ENCODE measurements at regions not wholly inside any gene's neighbourhood (a gene's known extent, or its start where the extent isn't known, plus 50 kb on each side); places are given as distances from the start of the nearest gene placed in this dataset.

- TF ChIP-seq ZNF2 (tag by site-specific recombination; IDR thresholded peaks at IDR 0.05): no peak
- TF ChIP-seq ZNF837 (tag by site-specific recombination; IDR thresholded peaks at IDR 0.05): no peak
- no peak for TF ChIP-seq ZNF324 (tag by site-specific recombination; IDR thresholded peaks at IDR 0.05)
- TF ChIP-seq, protein P1, sequence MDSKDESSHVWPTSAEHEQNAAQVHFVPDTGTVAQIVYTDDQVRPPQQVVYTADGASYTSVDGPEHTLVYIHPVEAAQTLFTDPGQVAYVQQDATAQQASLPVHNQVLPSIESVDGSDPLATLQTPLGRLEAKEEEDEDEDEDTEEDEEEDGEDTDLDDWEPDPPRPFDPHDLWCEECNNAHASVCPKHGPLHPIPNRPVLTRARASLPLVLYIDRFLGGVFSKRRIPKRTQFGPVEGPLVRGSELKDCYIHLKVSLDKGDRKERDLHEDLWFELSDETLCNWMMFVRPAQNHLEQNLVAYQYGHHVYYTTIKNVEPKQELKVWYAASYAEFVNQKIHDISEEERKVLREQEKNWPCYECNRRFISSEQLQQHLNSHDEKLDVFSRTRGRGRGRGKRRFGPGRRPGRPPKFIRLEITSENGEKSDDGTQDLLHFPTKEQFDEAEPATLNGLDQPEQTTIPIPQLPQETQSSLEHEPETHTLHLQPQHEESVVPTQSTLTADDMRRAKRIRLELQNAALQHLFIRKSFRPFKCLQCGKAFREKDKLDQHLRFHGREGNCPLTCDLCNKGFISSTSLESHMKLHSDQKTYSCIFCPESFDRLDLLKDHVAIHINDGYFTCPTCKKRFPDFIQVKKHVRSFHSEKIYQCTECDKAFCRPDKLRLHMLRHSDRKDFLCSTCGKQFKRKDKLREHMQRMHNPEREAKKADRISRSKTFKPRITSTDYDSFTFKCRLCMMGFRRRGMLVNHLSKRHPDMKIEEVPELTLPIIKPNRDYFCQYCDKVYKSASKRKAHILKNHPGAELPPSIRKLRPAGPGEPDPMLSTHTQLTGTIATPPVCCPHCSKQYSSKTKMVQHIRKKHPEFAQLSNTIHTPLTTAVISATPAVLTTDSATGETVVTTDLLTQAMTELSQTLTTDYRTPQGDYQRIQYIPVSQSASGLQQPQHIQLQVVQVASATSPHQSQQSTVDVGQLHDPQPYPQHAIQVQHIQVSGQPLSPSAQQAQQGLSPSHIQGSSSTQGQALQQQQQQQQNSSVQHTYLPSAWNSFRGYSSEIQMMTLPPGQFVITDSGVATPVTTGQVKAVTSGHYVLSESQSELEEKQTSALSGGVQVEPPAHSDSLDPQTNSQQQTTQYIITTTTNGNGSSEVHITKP (tag by site-specific recombination; IDR thresholded peaks at IDR 0.05): no peak
- no peak for TF ChIP-seq ZSCAN30 (tag by site-specific recombination; IDR thresholded peaks at IDR 0.05)
Measured at GRCh38 chr2:16477648-16478047, 188.0 kb downstream of the CYRIA start (continued).

GRCh38 chr2:16476866-16477265 is 188.8 kb downstream of the CYRIA start:
- H3K4me1 ChIP-seq (ENCODE audit: control insufficient read depth, insufficient read depth, low read length): no peaks in the 10 kb centered on the region
- TF ChIP-seq ZNF274 (IDR thresholded peaks at IDR 0.05; ENCODE audit: low read length): no peak
- TF ChIP-seq ZNF274 (tag by site-specific recombination; IDR thresholded peaks at IDR 0.05; ENCODE audit: borderline replicate concordance): no peak
- TF ChIP-seq ZXDB (tag by site-specific recombination; IDR thresholded peaks at IDR 0.05): no peak
- TF ChIP-seq OSR2 (tag by site-specific recombination; IDR thresholded peaks at IDR 0.05): no peak
- no peak for TF ChIP-seq ZNF747 (tag by site-specific recombination; IDR thresholded peaks at IDR 0.05)
- no peak for TF ChIP-seq PBX3 (CRISPR knock-in tag; IDR thresholded peaks at IDR 0.05)
- no peak for TF ChIP-seq ZFP41 (tag by site-specific recombination; IDR thresholded peaks at IDR 0.05; ENCODE audit: borderline replicate concordance)
- TF ChIP-seq GLIS2 (tag by site-specific recombination; IDR thresholded peaks at IDR 0.05): no peak
- TF ChIP-seq ZBTB48 (tag by site-specific recombination; IDR thresholded peaks at IDR 0.05): no peak
- TF ChIP-seq ZNF169 (tag by site-specific recombination; IDR thresholded peaks at IDR 0.05): no peak
- no peak for TF ChIP-seq ZNF10 (tag by site-specific recombination; IDR thresholded peaks at IDR 0.05)
- TF ChIP-seq ZFP69B (tag by site-specific recombination; IDR thresholded peaks at IDR 0.05): no peak
- no peak for TF ChIP-seq ZBTB21 (tag by site-specific recombination; IDR thresholded peaks at IDR 0.05)
- no peak for TF ChIP-seq ZNF624 (tag by site-specific recombination; IDR thresholded peaks at IDR 0.05)
- no peak for TF ChIP-seq ZNF555 (tag by site-specific recombination; conservative IDR thresholded peaks at IDR 0.05)
- no peak for TF ChIP-seq ZNF792 (tag by site-specific recombination; IDR thresholded peaks at IDR 0.05)
- no peak overlapping the region for H3K4me3 ChIP-seq (ENCODE audit: low read depth, low read length)
- H3K27ac ChIP-seq (ENCODE audit: extremely low read depth, low read depth, low read length): no peak overlapping the region
- no peaks in the 10 kb centered on the region for H3K9me3 ChIP-seq (ENCODE audit: control insufficient read depth, insufficient read depth, low read depth, low read length)
- POLR2A ChIA-PET: no interaction called here
- CTCF ChIA-PET: interaction anchor here (0.6 kb wide), 1 partner anchor 296 kb away, joined by 3 read pairs; no protein-coding TSS in a partner anchor
- H3K36me3 ChIP-seq (ENCODE audit: control insufficient read depth in 2 of 2, insufficient read depth in 1 of 2, low read length in 2 of 2): no peaks in the 10 kb centered on the region

- no peak overlapping the region for H3K4me3 ChIP-seq (ENCODE audit: low read depth, low read length)
- H3K4me1 ChIP-seq (ENCODE audit: control insufficient read depth, insufficient read depth, low read length): no peaks in the 10 kb centered on the region
- POLR2A ChIA-PET: no interaction called here
- no peaks in the 10 kb centered on the region for H3K9me3 ChIP-seq (ENCODE audit: control insufficient read depth, insufficient read depth, low read depth, low read length)
- H3K27ac ChIP-seq (ENCODE audit: extremely low read depth, low read depth, low read length): no peak overlapping the region
- CTCF ChIA-PET: interaction anchor here (0.6 kb wide), 1 partner anchor 297 kb away, joined by 3 read pairs; no protein-coding TSS in a partner anchor
- no peaks in the 10 kb centered on the region for H3K36me3 ChIP-seq (ENCODE audit: control insufficient read depth in 2 of 2, insufficient read depth in 1 of 2, low read length in 2 of 2)
- TF ChIP-seq, protein P2, sequence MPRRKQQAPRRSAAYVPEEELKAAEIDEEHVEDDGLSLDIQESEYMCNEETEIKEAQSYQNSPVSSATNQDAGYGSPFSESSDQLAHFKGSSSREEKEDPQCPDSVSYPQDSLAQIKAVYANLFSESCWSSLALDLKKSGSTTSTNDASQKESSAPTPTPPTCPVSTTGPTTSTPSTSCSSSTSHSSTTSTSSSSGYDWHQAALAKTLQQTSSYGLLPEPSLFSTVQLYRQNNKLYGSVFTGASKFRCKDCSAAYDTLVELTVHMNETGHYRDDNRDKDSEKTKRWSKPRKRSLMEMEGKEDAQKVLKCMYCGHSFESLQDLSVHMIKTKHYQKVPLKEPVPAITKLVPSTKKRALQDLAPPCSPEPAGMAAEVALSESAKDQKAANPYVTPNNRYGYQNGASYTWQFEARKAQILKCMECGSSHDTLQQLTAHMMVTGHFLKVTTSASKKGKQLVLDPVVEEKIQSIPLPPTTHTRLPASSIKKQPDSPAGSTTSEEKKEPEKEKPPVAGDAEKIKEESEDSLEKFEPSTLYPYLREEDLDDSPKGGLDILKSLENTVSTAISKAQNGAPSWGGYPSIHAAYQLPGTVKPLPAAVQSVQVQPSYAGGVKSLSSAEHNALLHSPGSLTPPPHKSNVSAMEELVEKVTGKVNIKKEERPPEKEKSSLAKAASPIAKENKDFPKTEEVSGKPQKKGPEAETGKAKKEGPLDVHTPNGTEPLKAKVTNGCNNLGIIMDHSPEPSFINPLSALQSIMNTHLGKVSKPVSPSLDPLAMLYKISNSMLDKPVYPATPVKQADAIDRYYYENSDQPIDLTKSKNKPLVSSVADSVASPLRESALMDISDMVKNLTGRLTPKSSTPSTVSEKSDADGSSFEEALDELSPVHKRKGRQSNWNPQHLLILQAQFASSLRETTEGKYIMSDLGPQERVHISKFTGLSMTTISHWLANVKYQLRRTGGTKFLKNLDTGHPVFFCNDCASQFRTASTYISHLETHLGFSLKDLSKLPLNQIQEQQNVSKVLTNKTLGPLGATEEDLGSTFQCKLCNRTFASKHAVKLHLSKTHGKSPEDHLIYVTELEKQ (tag by site-specific recombination; IDR thresholded peaks at IDR 0.05; ENCODE audit: borderline replicate concordance): no peak
- no peak for TF ChIP-seq BCL6B (tag by site-specific recombination; IDR thresholded peaks at IDR 0.05)
- TF ChIP-seq, protein P3, sequence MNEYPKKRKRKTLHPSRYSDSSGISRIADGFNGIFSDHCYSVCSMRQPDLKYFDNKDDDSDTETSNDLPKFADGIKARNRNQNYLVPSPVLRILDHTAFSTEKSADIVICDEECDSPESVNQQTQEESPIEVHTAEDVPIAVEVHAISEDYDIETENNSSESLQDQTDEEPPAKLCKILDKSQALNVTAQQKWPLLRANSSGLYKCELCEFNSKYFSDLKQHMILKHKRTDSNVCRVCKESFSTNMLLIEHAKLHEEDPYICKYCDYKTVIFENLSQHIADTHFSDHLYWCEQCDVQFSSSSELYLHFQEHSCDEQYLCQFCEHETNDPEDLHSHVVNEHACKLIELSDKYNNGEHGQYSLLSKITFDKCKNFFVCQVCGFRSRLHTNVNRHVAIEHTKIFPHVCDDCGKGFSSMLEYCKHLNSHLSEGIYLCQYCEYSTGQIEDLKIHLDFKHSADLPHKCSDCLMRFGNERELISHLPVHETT (tag by site-specific recombination; IDR thresholded peaks at IDR 0.05): no peak
Measured at GRCh38 chr2:16475986-16476567, 189.6 kb downstream of the CYRIA start.
